ENCODE measurements at regions not wholly inside any gene's neighbourhood (a gene's known extent, or its start where the extent isn't known, plus 50 kb on each side); places are given as distances from the start of the nearest gene placed in this dataset.

DNA sequence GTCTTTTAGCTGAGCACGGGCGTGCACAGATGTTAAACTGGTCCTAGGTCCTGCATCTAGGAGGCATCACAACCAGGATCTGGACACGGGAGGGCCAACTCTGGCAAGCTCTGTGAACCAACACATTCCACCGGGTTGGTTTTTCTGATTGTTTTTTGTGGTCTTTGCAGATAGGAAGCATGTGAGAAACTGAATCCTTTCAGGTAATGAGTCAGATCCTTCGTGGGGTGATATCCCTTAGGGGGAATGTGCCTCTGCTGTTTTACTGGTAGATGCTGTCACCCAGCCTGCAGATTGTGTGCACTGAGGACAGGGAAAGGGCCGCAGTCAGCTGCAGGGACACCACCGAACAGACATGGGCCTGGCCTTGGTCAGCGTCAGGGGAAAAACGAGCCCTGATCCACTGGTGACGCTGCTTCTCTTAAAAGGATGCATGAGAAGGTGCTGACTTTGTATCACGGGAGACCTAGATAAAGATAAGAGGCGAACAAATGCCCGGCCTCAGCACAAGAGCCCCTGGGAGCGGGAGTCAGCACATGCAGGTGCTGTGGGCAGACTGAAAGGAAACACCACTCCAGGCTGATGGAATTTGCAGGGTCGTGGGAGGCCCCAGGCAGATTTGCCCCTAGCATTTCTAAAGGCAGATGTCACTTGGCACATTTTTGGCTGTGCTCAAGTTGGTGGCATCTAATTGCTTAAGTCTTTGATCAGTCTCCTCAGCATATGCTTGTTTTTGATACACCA, 51.1 kb downstream of the DOP1B start:
- TF ChIP-seq, protein P1, sequence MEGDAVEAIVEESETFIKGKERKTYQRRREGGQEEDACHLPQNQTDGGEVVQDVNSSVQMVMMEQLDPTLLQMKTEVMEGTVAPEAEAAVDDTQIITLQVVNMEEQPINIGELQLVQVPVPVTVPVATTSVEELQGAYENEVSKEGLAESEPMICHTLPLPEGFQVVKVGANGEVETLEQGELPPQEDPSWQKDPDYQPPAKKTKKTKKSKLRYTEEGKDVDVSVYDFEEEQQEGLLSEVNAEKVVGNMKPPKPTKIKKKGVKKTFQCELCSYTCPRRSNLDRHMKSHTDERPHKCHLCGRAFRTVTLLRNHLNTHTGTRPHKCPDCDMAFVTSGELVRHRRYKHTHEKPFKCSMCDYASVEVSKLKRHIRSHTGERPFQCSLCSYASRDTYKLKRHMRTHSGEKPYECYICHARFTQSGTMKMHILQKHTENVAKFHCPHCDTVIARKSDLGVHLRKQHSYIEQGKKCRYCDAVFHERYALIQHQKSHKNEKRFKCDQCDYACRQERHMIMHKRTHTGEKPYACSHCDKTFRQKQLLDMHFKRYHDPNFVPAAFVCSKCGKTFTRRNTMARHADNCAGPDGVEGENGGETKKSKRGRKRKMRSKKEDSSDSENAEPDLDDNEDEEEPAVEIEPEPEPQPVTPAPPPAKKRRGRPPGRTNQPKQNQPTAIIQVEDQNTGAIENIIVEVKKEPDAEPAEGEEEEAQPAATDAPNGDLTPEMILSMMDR (IDR thresholded peaks at IDR 0.05), result no peak
- no peak for TF ChIP-seq FOXM1 (IDR thresholded peaks at IDR 0.05; ENCODE audit: low read depth)

Measured in SK-N-SH (cell line).